K562 (cell line): ENCODE measurements at regions not wholly inside any gene's neighbourhood (a gene's known extent, or its start where the extent isn't known, plus 50 kb on each side); places are given as distances from the start of the nearest gene placed in this dataset.

Experiments used
- ATAC-seq: fragments of 200-7000 bp; cut with Tn5 transposase; 3 replicates; pipeline ENCODE4 v1.9.1; 2020; ENCODE audit warnings: moderate library complexity
- BruUV-seq: library from RNA; stranded (reverse); fragments of 400-500 nt; replicated peaks from 2 replicates; lab custom pipeline; 2021; lab: Mats Ljungman, UMichigan
- CTCF ChIA-PET: fragments of 300-600 bp; formaldehyde crosslinking; extraction: SDS; loops from one replicate; lab custom pipeline; 2021; ENCODE audit warnings: low intra/inter-chr PET ratio; lab: Yijun Ruan, JAX
- POLR2A ChIA-PET: fragments of 300-600, 350-650 bp; sonication (Branson Sonifier 250); formaldehyde crosslinking; extraction: SDS; loops from one replicate; lab custom pipeline; 2021; ENCODE audit warnings: antibody characterized with exemption, inconsistent platforms; lab: Yijun Ruan, JAX
- DNase-seq, 4 experiments: peaks; one replicate each; pipeline versions ENCODE4 v3.0.0 to v3.0.0-alpha.2; 2011 to 2018; ENCODE audit warnings: low spot score in 3 of 4, mixed read lengths in 3 of 4; ENCODE audit errors: extremely low read depth in 1 of 4
- FAIRE-seq: peaks from 2 replicates; lab custom pipeline; 2011; peaks lifted over from hg19 to GRCh38; lab: Jason Lieb, UNC
- H2AFZ ChIP-seq: 2 replicates; pipeline ENCODE4 v1.6.0; 2011; ENCODE audit warnings: low read depth, low read length, control low read depth, inconsistent platforms
- H3K27ac ChIP-seq: fragments of 200-600 bp; 3 replicates; pipeline ENCODE4 v1.8.0; 2011; ENCODE audit warnings: low read depth, mild to moderate bottlenecking, control low read depth, inconsistent platforms, low read length, moderate library complexity, mixed read lengths; ENCODE audit errors: extremely low read depth
- H3K27me3 ChIP-seq, 2 experiments: fragments of 300-600 bp in 1 of 2; 2 replicates in 1 of 2; 3 replicates in 1 of 2; pipeline versions ENCODE4 v1.6.0 to v1.8.0; 2011; ENCODE audit warnings: inconsistent platforms in 2 of 2, low read length in 2 of 2, mild to moderate bottlenecking in 1 of 2, mixed read lengths in 1 of 2, moderate library complexity in 1 of 2; ENCODE audit not compliant: control insufficient read depth in 2 of 2, insufficient read depth in 2 of 2
- H3K36me3 ChIP-seq: fragments of 300-600 bp; 3 replicates; pipeline ENCODE4 v1.8.0; 2011; ENCODE audit warnings: mild to moderate bottlenecking, low read length, inconsistent platforms; ENCODE audit not compliant: control insufficient read depth, insufficient read depth
- H3K4me1 ChIP-seq, 2 experiments: fragments of 200-600 bp in 1 of 2; replicated peaks in 1 of 2; 2 replicates in 1 of 2; 3 replicates in 1 of 2; pipeline versions ENCODE4 v1.5.1 to v1.8.0; 2011; ENCODE audit warnings: inconsistent platforms in 2 of 2, low read length in 2 of 2, mild to moderate bottlenecking in 1 of 2, mixed read lengths in 1 of 2, moderate library complexity in 1 of 2; ENCODE audit not compliant: control insufficient read depth in 2 of 2, insufficient read depth in 2 of 2
- H3K4me2 ChIP-seq: 2 replicates; pipeline ENCODE4 v1.6.1; 2011; ENCODE audit warnings: low read length, control low read depth, inconsistent platforms, mixed read lengths; ENCODE audit not compliant: insufficient read depth
- H3K4me3 ChIP-seq: fragments of 200-600 bp; sonication (generic), shearing (Covaris generic); 2 replicates; pipeline ENCODE4 v1.5.1; 2016; ENCODE audit warnings: control low read depth, inconsistent platforms
- H3K79me2 ChIP-seq: fragments of 200-600 bp; 3 replicates; pipeline ENCODE4 v1.8.0; 2011; ENCODE audit warnings: low read length, inconsistent platforms; ENCODE audit not compliant: control insufficient read depth, insufficient read depth
- H3K9ac ChIP-seq, 2 experiments: 2 replicates each; pipeline versions ENCODE4 v1.6.0 to v1.6.1; 2011; ENCODE audit warnings: low read depth in 2 of 2, low read length in 2 of 2, control low read depth in 1 of 2, inconsistent platforms in 1 of 2, mild to moderate bottlenecking in 1 of 2, mixed read lengths in 1 of 2; ENCODE audit not compliant: insufficient read depth in 1 of 2
- H3K9me1 ChIP-seq: one replicate; pipeline ENCODE4 v1.6.0; 2011; ENCODE audit warnings: inconsistent platforms, mild to moderate bottlenecking, low read length, moderate library complexity; ENCODE audit not compliant: control insufficient read depth, insufficient read depth
- H3K9me3 ChIP-seq: replicated peaks from 2 replicates; pipeline ENCODE4 v1.5.1; 2011; ENCODE audit warnings: low read depth, low read length, inconsistent platforms; ENCODE audit not compliant: control insufficient read depth, insufficient read depth
- H4K20me1 ChIP-seq: replicated peaks from 2 replicates; pipeline ENCODE4 v1.6.1; 2011; ENCODE audit warnings: low read length, inconsistent platforms, mixed read lengths; ENCODE audit not compliant: control insufficient read depth, insufficient read depth
- ARID1B ChIP-seq: fragments of 450-650 bp; IDR thresholded peaks from 2 replicates; pipeline ENCODE4 v1.6.1; 2016; ENCODE audit warnings: antibody characterized with exemption, mild to moderate bottlenecking, inconsistent platforms
- C11orf30 ChIP-seq: fragments of 450-650 bp; IDR thresholded peaks from 2 replicates; pipeline ENCODE4 v1.6.1; 2016; ENCODE audit warnings: low read depth, mild to moderate bottlenecking
- CHAMP1 ChIP-seq: fragments of 450-650 bp; IDR thresholded peaks from 2 replicates; pipeline ENCODE4 v1.6.1; 2016; ENCODE audit warnings: mild to moderate bottlenecking
- DPF2 ChIP-seq: fragments of 450-650 bp; IDR thresholded peaks from 2 replicates; pipeline ENCODE4 v1.6.1; 2016
- EHMT2 ChIP-seq: fragments of 450-650 bp; IDR thresholded peaks from 2 replicates; pipeline ENCODE4 v1.6.1; 2018; ENCODE audit warnings: antibody characterized with exemption
- EP300 ChIP-seq: IDR thresholded peaks from 2 replicates; pipeline ENCODE4 v1.6.1; 2012; ENCODE audit warnings: low read length, improper control_type of control experiment
- HMBOX1 ChIP-seq: sonication (generic); IDR thresholded peaks from 2 replicates; pipeline ENCODE4 v1.6.1; 2016
- KHSRP ChIP-seq: fragments of 450-650 bp; IDR thresholded peaks from 2 replicates; pipeline ENCODE4 v1.6.1; 2017
- MAFF ChIP-seq: IDR thresholded peaks from 2 replicates; pipeline ENCODE4 v1.6.1; 2012; ENCODE audit warnings: low read length, improper control_type of control experiment
- MAFG ChIP-seq: fragments of 450-650 bp; conservative IDR thresholded peaks from 2 replicates; pipeline ENCODE4 v1.6.1; 2016; ENCODE audit warnings: missing genetic modification characterization, missing compliant biosample characterization
- MAFK ChIP-seq: IDR thresholded peaks from 2 replicates; pipeline ENCODE4 v1.6.1; 2011; ENCODE audit warnings: low read length, improper control_type of control experiment
- MBD2 ChIP-seq: sonication (generic); IDR thresholded peaks from 2 replicates; pipeline ENCODE4 v1.6.1; 2016; ENCODE audit warnings: low read depth, borderline replicate concordance
- PRPF4 ChIP-seq: fragments of 200-400 bp; formaldehyde crosslinking; IDR thresholded peaks from one replicate; pipeline ENCODE4 v1.6.1; 2017; ENCODE audit warnings: low read length, low read depth, mild to moderate bottlenecking; ENCODE audit not compliant: insufficient read depth, poor library complexity, severe bottlenecking
- RBM14 ChIP-seq: fragments of 200-400 bp; formaldehyde crosslinking; IDR thresholded peaks from 2 replicates; pipeline ENCODE4 v1.6.1; 2018; ENCODE audit warnings: low read depth, mild to moderate bottlenecking, low read length, moderate library complexity, borderline replicate concordance; ENCODE audit not compliant: insufficient read depth
- STAG1 ChIP-seq: sonication (generic); formaldehyde crosslinking; IDR thresholded peaks from 2 replicates; pipeline ENCODE4 v1.5.0; 2020; ENCODE audit warnings: missing genetic modification reagents, borderline replicate concordance
- TARDBP ChIP-seq: fragments of 450-650 bp; IDR thresholded peaks from 2 replicates; pipeline ENCODE4 v1.6.1; 2016
- TEAD2 ChIP-seq: fragments of 450-650 bp; IDR thresholded peaks from 2 replicates; pipeline ENCODE4 v1.6.1; 2016; ENCODE audit warnings: missing genetic modification characterization, control low read depth, missing compliant biosample characterization
- TFAM ChIP-seq: fragments of 250-450 bp; sonication (Bioruptor Pico); conservative IDR thresholded peaks from 2 replicates; pipeline ENCODE4 v1.5.0; 2021; ENCODE audit warnings: mild to moderate bottlenecking, moderate library complexity
- TRIM28 ChIP-seq: fragments of 450-650 bp; IDR thresholded peaks from 2 replicates; pipeline ENCODE4 v1.6.1; 2017
- WGBS: fragments of 100-300 bp; shearing (Covaris generic); methylation state at CpG from one replicate; pipeline ENCODE4 v1.1.6; 2016; ENCODE audit warnings: low coverage, mixed read lengths; ENCODE audit not compliant: insufficient coverage; ENCODE audit errors: missing lambda C conversion rate; 5-methylcytosine and 5-hydroxymethylcytosine counted together
- in situ Hi-C: fragments of 300-500 bp; cut with MboI; formaldehyde crosslinking; loops from 4 replicates; pipeline ENCODE4 v1.15.0; 2018; ENCODE audit warnings: inconsistent platforms, mixed read lengths
- intact Hi-C: fragments of 100-400 bp; cut with micrococcal nuclease; formaldehyde crosslinking; loops from 2 replicates; pipeline ENCODE4 v1.14.2; 2022
- TF ChIP-seq, protein P1 (sequence below), 2 experiments: fragments of 200-800 bp in 1 of 2; sonication (Bioruptor generic) in 1 of 2; sonication (generic) in 1 of 2; formaldehyde crosslinking in 1 of 2; IDR thresholded peaks in 1 of 2; conservative IDR thresholded peaks in 1 of 2; 2 replicates each; pipeline versions ENCODE4 v1.5.0 to v1.6.1; 2016 to 2020; ENCODE audit warnings: missing compliant biosample characterization in 1 of 2, missing genetic modification characterization in 1 of 2, missing genetic modification reagents in 1 of 2

DNA sequence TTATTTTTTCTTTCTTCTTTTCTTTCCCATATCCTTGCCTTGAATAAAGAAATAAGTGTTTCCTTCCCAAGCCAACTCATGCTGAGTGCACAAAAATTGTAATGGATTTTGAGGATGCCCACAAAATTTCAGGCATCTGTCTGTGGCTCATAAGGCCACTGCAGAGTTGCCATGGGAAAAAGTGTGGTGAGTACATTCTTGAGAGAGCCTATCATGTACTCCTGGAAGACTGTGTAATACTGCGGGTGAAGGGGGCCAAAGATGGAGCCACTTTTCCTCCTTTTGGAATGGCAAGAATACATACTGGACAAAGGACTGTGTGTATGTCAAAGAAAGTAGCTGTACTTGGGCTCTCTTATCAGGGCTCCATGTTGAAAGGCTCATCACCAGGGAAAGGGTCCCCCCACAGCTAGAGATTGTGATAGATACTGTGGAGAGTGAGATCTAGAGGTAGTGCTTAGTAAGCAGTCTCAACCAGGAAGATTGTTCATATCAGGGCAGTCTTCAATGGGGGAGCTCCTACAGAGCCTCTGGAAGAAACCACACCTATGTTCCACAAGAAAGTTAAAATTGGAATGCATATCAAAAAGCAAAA, 341.6 kb upstream of the KCND2 start:
- ChIA-PET CTCF (no interaction called here), POLR2A (interaction anchor here (1.5 to 1.6 kb wide), 2 partner anchors 10 to 25 kb away, joined by 7 to 11 read pairs; no protein-coding TSS in a partner anchor)
- BruUV-seq: no TSS peak
- Histone ChIP-seq H3K9me1 (no peaks in the 10 kb centered on the region), H2AFZ (peak overlapping the region; percentile 65), H3K27ac (peak overlapping the region; percentile 21; the same call in 1 of the 3 replicates), H3K27me3 (no peaks in the 10 kb centered on the region), H3K4me2 (peak overlapping the region; percentile 31), H3K4me3 (no peak overlapping the region), H3K9ac (no peak overlapping the region), H4K20me1 (no peaks in the 10 kb centered on the region), H3K9me3 (peaks cover 5% of the 10 kb centered on the region; the same call in 1 of the 2 replicates), H3K36me3 (no peaks in the 10 kb centered on the region), H3K4me1 (peaks cover 0 to 3% of the 10 kb centered on the region in 2 experiments; a peak in 1 of 5 replicates), H3K79me2 (no peaks in the 10 kb centered on the region)
- ATAC-seq: peak; percentile 87
- DNase-seq: peak; percentile 44 to 67 (median 54)
- in situ Hi-C loops: no loop called here
- 20% methylated on average over 1 of the region's 1 CpG for WGBS
- FAIRE-seq: peak; percentile 67
- intact Hi-C loops: loop anchor here (10.0 kb wide), 2 partner anchors 123 to 343 kb away; partner anchors contain the start of gene KCND2
- TF ChIP-seq TFAM (CRISPR knock-in tag): no peak
- TF ChIP-seq RBM14: no peak
- TF ChIP-seq C11orf30: peak; percentile 41; the same call in 1 of the 2 replicates
- TF ChIP-seq MAFF: peak; percentile 42; the same call in 1 of the 2 replicates
- TF ChIP-seq HMBOX1: peak; percentile 71; the same call in 1 of the 2 replicates
- TF ChIP-seq STAG1 (CRISPR knock-in tag): no peak
- TF ChIP-seq TARDBP: no peak
- peak; percentile 25; the same call in 1 of the 2 replicates for TF ChIP-seq MAFG (tag)
- no peak for TF ChIP-seq TEAD2
- peak; percentile 9; the same call in 1 of the 2 replicates for TF ChIP-seq MAFK
- no peak for TF ChIP-seq ARID1B
- 0 out of 2 replicates have a peak, but pooled peaks have one; percentile 25 for TF ChIP-seq DPF2
- no peak for TF ChIP-seq MBD2
- TF ChIP-seq TRIM28: no peak
- TF ChIP-seq, protein P1, sequence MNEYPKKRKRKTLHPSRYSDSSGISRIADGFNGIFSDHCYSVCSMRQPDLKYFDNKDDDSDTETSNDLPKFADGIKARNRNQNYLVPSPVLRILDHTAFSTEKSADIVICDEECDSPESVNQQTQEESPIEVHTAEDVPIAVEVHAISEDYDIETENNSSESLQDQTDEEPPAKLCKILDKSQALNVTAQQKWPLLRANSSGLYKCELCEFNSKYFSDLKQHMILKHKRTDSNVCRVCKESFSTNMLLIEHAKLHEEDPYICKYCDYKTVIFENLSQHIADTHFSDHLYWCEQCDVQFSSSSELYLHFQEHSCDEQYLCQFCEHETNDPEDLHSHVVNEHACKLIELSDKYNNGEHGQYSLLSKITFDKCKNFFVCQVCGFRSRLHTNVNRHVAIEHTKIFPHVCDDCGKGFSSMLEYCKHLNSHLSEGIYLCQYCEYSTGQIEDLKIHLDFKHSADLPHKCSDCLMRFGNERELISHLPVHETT (CRISPR knock-in tag; conservative IDR thresholded peaks at IDR 0.05 in 1 of 2, IDR thresholded peaks at IDR 0.05 in 1 of 2): no peak
- TF ChIP-seq EHMT2: peak; percentile 49; the same call in 1 of the 2 replicates
- TF ChIP-seq KHSRP: no peak
- no peak for TF ChIP-seq PRPF4
- TF ChIP-seq CHAMP1: 0 out of 2 replicates have a peak, but pooled peaks have one; percentile 51
- peak; percentile 26; the same call in 1 of the 2 replicates for TF ChIP-seq EP300
